ENCODE measurements at regions not wholly inside any gene's neighbourhood (a gene's known extent, or its start where the extent isn't known, plus 50 kb on each side); places are given as distances from the start of the nearest gene placed in this dataset.

GRCh38 chr14:28677381-28677780 lies 89.2 kb upstream of the FOXG1 start:
- DNase-seq (ENCODE audit: low spot score) = no peak

DNA sequence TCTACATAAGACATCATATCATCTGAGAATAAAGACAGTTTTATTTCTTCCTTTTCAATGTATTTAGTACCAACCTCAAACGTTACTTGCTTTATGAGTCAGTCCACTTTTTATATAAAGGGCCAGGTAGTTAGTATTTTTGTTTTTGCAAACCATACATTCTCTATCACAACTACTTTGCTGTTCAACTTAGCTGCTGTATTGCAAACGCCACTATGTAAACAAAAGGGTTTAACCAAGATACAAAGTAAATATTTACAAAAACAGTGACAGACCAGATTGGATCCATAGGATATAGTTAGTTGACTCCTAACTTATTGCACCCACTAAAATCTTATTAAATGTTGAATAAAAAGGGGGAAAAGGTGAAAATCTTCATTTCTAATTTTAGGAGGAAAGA lies 87.7 kb upstream of the FOXG1 start:
- DNase-seq (ENCODE audit: low spot score) = no peak

GRCh38 chr14:28681681-28682080 lies 84.9 kb upstream of the FOXG1 start:
- no peak for DNase-seq (ENCODE audit: low spot score)

DNA sequence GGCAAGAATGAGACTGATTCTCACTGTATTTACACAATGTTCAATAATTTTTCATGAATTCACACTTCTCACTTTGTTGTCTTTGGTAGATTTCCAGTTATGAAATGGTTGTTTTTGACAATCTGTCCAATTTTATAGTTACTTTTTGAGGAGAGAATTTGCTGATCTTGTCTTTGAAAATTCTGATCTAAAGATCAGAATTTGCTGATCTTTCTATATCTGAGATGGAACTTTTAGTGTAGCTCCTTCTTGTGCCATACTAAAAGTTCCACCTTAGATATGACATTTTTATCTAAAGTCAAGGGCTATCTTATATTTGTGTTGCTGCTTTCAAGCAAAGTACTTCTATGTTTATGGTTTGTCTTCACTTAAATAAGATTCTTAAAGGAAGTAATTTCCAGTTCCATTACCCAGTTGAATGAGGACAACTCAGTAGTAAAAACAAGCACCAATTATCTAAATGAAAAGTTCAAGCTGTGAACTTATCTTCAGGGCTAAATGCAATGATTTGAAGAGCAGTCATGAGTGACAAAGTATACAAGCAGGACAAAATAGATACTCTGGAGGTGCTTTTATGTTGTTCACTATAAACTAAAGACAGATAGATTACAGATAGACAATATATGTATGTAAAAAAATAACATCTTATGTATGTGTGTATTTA lies 76.4 kb upstream of the FOXG1 start:
- DNase-seq (ENCODE audit: low spot score) = no peak

DNA sequence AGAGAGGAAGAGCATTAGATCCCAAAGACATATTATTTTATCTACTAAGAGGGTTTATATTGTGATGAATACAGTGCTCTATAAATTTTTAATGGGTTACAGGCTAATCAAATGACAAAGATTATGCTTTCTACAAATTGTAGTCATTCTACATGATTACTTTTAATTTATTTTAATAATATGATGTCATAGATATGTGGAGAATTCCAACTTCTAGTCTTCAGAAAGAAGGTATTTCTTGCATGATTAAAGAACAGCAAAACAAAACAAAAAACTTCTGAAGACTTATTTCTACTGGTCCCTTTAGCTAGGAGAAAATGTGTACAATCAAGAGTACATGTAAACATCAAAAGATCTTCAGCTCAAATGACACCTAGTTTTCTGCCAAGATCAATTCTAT lies 71.5 kb upstream of the FOXG1 start:
- DNase-seq (ENCODE audit: low spot score) = no peak

DNA sequence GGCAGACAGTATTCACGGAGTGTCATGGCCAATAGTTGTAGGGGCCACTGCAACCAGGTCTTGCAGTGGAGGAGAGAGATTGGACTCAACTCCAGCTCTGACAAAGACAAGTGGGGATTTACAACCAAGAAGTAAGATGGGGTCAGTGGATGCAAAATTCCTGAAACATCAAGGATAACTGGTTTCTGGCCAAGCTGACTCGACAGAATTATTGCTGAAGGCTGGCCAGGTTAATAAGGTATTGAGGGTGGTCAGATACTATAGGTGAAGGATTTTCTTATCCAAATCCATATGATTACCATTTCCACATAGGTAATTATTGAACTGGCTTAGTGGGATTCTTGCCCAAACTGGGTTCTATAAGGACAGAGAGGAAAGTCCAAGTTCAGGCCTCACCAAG lies 64.9 kb upstream of the FOXG1 start:
- DNase-seq (ENCODE audit: low spot score) = no peak

DNA sequence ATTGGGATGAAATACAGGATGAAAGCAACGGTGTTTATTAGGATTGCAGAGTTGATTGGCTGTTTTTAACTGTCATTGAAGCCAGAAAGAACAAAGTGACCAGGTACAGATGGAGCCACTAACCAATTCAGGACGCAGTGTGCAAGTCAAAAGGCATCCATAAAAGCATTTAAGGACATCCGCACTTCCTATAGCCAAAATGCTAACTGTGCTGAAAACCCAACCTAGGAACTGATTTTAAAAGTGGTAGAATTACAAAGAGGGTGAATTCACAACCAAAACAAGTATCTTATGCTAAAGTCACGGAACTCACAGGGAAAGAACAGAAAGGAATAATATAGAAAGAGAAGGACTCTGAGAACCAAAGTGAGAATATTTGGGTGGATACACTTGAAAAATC lies 63.1 kb upstream of the FOXG1 start:
- DNase-seq (ENCODE audit: low spot score) = no peak

GRCh38 chr14:28704153-28704552 lies 62.4 kb upstream of the FOXG1 start:
- no peak for DNase-seq (ENCODE audit: low spot score)

DNA sequence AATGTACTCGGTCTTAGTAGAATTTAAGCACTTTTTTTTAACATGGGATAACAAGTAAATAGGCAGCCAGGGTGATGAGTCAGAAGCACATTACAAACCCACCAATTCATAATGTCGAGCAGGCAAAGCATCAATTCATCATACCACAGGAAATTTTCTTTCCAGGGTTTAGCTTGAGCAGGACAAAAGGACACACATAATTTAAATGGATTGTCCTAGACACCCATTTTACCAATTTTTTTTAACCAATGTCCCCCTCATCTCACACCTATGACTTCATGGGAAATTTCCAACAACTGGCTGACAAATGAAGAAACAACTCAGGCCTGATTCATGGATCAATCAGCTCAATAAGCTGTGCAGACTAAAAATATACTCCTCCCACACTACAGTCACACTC lies 58.8 kb upstream of the FOXG1 start:
- peak; percentile 10 for DNase-seq (ENCODE audit: low spot score)

DNA sequence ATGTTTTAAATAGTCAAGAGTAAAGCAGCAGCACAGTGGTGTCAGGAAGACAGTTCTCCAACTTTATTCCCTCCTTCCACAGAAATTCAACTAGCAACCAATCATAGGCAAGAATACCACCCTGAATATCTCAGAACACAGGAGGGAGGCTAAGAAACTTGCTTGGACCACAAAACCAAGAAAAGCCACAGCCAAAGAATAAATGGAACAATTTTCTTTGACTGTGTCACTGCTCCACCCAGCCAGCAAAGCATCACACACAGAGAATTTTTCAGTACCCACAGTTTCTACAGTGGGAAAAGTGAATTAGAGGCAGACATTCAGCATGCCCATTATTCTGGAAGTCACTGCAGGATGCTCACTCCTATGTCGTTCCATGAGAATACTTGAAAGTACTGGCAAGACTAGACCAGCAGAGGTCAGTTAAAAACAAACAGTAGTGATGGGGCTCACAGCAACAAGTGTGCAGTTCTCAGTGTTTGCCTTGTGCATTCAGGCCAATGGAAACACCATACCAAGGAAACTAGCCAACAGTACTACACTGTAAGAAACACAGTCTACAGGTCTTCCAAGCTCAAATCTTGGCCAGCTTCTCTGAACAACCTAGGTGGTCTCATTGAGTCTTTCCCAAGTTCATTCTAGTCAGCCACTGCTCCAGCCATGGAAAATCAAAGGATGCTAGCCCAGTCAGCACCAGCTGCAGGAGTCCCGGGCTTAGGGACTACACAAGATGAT lies 56.8 kb upstream of the FOXG1 start:
- DNase-seq (ENCODE audit: low spot score) = no peak
